Osteoblast (primary cell): ENCODE measurements at regions not wholly inside any gene's neighbourhood (a gene's known extent, or its start where the extent isn't known, plus 50 kb on each side); places are given as distances from the start of the nearest gene placed in this dataset.

Experiments
- DNase-seq: peaks from one replicate; pipeline ENCODE4 v3.0.0; 2011; ENCODE audit warnings: low spot score, mixed read lengths; ENCODE audit not compliant: insufficient read length; ENCODE audit errors: missing footprints
- H2AFZ ChIP-seq: 2 replicates; pipeline ENCODE4 v1.6.0; 2011; ENCODE audit warnings: mild to moderate bottlenecking, low read length
- H3K27ac ChIP-seq: 2 replicates; pipeline ENCODE4 v1.5.1; 2011; ENCODE audit warnings: mild to moderate bottlenecking, low read depth, low read length, moderate library complexity
- H3K27me3 ChIP-seq: 2 replicates; pipeline ENCODE4 v1.6.0; 2012; ENCODE audit warnings: mild to moderate bottlenecking, control low read depth, inconsistent platforms, low read length, moderate library complexity; ENCODE audit not compliant: insufficient read depth
- H3K36me3 ChIP-seq: 2 replicates; pipeline ENCODE4 v1.5.1; 2011; ENCODE audit warnings: mild to moderate bottlenecking, low read length, control low read depth, moderate library complexity; ENCODE audit not compliant: insufficient read depth
- H3K4me1 ChIP-seq: 2 replicates; pipeline ENCODE4 v1.5.1; 2011; ENCODE audit warnings: mild to moderate bottlenecking, low read length, control low read depth, moderate library complexity; ENCODE audit not compliant: insufficient read depth
- H3K4me2 ChIP-seq: 2 replicates; pipeline ENCODE4 v1.6.0; 2011; ENCODE audit warnings: mild to moderate bottlenecking, low read length; ENCODE audit not compliant: insufficient read depth
- H3K4me3 ChIP-seq: fragments of 200-600 bp; sonication (generic); 3 replicates; pipeline ENCODE4 v1.5.1; 2012; ENCODE audit warnings: mild to moderate bottlenecking, low read length, inconsistent platforms; ENCODE audit not compliant: insufficient read depth
- H3K79me2 ChIP-seq: 2 replicates; pipeline ENCODE4 v1.6.0; 2012; ENCODE audit warnings: mild to moderate bottlenecking, low read length, control low read depth, inconsistent platforms; ENCODE audit not compliant: insufficient read depth
- H3K9me3 ChIP-seq: 2 replicates; pipeline ENCODE4 v1.5.1; 2011; ENCODE audit warnings: low read depth, low read length, control low read depth
- H4K20me1 ChIP-seq: 2 replicates; pipeline ENCODE4 v1.6.0; 2012; ENCODE audit warnings: mild to moderate bottlenecking, low read length, control low read depth; ENCODE audit not compliant: insufficient read depth
- TF ChIP-seq, protein P1 (sequence below): IDR thresholded peaks from 2 replicates; pipeline ENCODE4 v1.5.1; 2011; ENCODE audit warnings: mild to moderate bottlenecking, low read depth, low read length, moderate library complexity; ENCODE audit errors: extremely low read depth

DNA sequence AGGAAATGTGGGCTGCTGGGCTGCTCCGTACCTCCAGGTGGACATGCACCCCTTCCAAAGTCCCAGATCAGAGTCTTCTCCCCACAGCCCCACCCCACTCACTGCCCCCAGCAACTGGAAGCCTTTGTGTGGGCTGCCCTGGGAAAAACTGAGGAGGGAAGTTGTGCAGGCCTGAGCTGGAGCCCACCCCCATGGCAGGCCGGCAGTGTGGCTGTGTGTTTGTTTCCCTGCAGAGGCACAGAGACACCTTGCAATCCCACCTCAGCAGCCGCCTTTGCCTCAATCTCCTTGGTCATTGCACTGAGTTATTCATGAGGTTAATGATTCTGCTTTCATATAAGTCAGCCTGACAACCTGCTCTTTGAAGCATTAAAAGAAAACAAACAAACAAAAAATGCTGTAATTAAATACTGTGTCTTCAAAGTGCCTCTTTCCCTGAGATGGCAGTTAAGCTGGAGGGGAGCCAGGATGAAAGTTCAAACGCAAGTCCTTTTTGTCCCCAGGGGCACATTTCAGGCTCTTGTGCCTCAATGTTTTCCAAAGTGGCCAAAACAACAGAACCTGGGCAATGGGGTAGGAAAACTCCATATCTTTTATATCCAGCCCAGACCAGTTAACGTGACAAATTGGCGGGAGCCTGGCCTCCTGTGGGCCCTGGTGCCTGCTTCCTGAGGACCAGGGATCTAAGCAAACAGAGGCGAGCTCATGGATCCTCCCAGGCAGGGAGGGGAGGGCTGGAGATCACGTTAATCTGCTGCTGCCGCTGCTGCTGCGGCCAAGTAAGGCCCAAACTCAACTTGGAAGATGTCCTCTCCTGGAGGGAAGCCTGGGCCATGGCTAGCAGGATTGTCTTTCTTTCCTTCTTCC, 51.9 kb upstream of the TSPAN11 start:
- DNase-seq: no peak
- Histone ChIP-seq H3K4me3 (no peak overlapping the region), H3K9me3 (no peaks in the 10 kb centered on the region), H4K20me1 (no peaks in the 10 kb centered on the region), H2AFZ (no peak overlapping the region), H3K79me2 (no peaks in the 10 kb centered on the region), H3K27me3 (peaks cover 10% of the 10 kb centered on the region), H3K4me2 (no peak overlapping the region), H3K27ac (no peak overlapping the region), H3K4me1 (no peaks in the 10 kb centered on the region), H3K36me3 (no peaks in the 10 kb centered on the region)
- TF ChIP-seq, protein P1, sequence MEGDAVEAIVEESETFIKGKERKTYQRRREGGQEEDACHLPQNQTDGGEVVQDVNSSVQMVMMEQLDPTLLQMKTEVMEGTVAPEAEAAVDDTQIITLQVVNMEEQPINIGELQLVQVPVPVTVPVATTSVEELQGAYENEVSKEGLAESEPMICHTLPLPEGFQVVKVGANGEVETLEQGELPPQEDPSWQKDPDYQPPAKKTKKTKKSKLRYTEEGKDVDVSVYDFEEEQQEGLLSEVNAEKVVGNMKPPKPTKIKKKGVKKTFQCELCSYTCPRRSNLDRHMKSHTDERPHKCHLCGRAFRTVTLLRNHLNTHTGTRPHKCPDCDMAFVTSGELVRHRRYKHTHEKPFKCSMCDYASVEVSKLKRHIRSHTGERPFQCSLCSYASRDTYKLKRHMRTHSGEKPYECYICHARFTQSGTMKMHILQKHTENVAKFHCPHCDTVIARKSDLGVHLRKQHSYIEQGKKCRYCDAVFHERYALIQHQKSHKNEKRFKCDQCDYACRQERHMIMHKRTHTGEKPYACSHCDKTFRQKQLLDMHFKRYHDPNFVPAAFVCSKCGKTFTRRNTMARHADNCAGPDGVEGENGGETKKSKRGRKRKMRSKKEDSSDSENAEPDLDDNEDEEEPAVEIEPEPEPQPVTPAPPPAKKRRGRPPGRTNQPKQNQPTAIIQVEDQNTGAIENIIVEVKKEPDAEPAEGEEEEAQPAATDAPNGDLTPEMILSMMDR: no peak

DNA sequence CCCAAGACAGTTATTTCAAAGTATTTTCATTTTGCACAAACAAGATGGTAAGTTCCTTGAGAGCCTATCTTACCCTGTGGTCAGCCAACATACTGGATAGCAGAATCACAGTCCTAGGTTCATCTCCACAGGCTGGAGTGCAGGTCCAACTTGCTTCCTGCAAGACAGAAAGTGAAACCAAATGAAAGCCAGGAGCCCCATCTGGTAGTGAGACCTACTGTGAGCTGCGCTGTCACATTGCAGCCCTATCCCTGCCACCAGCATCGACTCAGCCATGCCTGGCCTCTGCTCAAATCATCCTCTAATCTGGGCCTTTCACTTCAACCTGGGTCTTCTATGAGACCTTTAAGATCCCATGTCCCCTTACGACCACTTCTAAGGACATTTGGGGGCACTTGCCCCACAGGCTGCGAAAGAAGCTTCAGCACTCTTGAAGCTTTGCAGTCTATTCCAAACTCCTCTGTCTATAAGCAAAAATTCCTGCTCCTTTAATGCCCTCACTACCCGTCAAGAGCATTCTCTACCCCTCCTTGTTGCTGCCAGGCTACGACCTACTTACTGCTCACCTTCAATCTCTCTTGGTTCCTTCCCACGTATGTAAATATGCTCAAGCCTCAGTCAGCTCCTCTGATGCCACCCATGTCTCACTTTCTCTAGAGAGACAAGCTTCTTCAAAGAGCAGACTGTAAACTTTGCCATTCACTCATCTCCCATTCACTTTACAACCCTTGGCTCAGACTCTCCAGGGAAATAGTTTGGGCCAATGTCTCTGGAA, 55.9 kb upstream of the TSPAN11 start:
- no peak overlapping the region for H3K27ac ChIP-seq
- H4K20me1 ChIP-seq: no peaks in the 10 kb centered on the region
- H3K4me1 ChIP-seq: no peaks in the 10 kb centered on the region
- no peaks in the 10 kb centered on the region for H3K79me2 ChIP-seq
- no peak for DNase-seq
- TF ChIP-seq, protein P1: no peak
- no peaks in the 10 kb centered on the region for H3K27me3 ChIP-seq
- no peaks in the 10 kb centered on the region for H3K9me3 ChIP-seq
- H3K4me3 ChIP-seq: no peak overlapping the region
- no peak overlapping the region for H2AFZ ChIP-seq
- H3K36me3 ChIP-seq: no peaks in the 10 kb centered on the region
- H3K4me2 ChIP-seq: no peak overlapping the region

DNA sequence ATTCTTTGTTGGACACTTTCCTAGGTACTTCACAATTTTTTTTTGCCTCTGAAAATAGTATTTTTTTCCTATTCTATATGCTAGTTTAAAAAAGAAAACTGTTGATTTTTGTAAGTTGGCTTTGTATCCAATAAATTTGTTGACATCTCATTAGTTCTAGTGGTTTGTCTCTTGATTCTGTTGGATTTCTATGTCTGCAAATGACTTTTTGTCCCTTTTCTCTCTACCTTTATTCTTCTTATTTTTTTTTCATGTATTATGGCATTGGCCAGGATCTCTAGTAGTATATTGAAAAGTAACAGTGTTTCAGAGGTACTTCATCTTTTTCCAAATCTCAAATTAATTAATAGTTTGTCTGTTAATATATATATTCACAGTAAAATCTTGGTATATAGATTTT, 59.1 kb upstream of the TSPAN11 start:
- H3K9me3 ChIP-seq: no peaks in the 10 kb centered on the region
- no peak overlapping the region for H3K4me3 ChIP-seq
- H3K79me2 ChIP-seq: no peaks in the 10 kb centered on the region
- H3K27ac ChIP-seq: no peak overlapping the region
- DNase-seq: no peak
- peaks cover 8% of the 10 kb centered on the region for H3K27me3 ChIP-seq
- no peaks in the 10 kb centered on the region for H3K4me1 ChIP-seq
- no peaks in the 10 kb centered on the region for H3K36me3 ChIP-seq
- TF ChIP-seq, protein P1: no peak
- H3K4me2 ChIP-seq: no peak overlapping the region
- H4K20me1 ChIP-seq: no peaks in the 10 kb centered on the region
- no peak overlapping the region for H2AFZ ChIP-seq

DNA sequence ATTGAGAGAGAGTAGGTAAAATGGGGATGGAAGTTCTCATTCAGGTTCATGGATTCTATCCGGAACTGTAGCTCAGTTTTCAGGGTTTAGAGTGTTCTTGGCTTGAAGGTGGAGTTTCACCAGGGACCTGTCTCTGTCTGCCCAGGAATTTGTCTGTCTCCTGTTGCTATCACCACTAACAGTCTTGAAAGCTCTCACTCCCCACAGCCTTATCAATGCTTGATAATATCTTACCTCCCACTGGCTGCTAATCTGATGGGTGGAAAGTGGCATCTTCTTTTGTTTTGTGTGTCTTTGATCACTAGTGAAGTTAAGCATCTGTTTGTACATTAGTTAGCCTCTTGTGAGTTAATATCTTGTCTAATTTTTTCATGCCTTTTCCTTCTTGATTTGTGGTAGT, 60.3 kb upstream of the TSPAN11 start:
- Histone ChIP-seq H3K36me3 (no peaks in the 10 kb centered on the region), H3K27ac (no peak overlapping the region), H3K4me2 (no peak overlapping the region), H4K20me1 (no peaks in the 10 kb centered on the region), H2AFZ (no peak overlapping the region), H3K9me3 (no peaks in the 10 kb centered on the region), H3K79me2 (no peaks in the 10 kb centered on the region), H3K4me3 (no peak overlapping the region), H3K27me3 (peaks cover 8% of the 10 kb centered on the region), H3K4me1 (no peaks in the 10 kb centered on the region)
- TF ChIP-seq, protein P1: no peak
- DNase-seq: no peak
